GM21723 (cell line): ENCODE measurements at regions not wholly inside any gene's neighbourhood (a gene's known extent, or its start where the extent isn't known, plus 50 kb on each side); places are given as distances from the start of the nearest gene placed in this dataset.
"Not testable (repeated sequence)": the region's sequence is repeated elsewhere in the genome, so short reads cannot be mapped to it uniquely, and the experiment has no call there.

Experiments used
- ATAC-seq: cut with Tn5 transposase; IDR thresholded peaks from one replicate; pipeline ENCODE4 v1.9.1; 2021; ENCODE audit warnings: mild to moderate bottlenecking, moderate library complexity; ENCODE audit not compliant: unreplicated experiment

GRCh38 chr4:3952443-3953139 is 186.4 kb downstream of the ADRA2C start:
- not testable (repeated sequence) for ATAC-seq

DNA sequence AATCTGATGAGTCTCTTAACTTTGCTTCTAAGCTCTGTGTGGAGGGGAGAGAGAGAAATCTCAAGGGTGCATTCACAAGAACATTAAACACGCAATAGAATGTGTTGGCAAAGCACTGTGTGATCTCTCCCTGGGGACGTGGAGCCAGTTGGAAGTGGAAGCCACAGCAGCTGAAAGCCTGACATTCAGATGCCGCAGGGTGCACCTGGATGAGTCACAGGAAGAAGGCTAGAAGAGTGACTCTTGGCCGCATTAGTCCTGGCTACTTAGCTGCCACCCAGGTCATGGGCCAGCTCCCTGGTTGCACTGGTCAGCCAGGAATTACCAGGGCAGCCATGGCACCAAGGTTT is 186.9 kb downstream of the ADRA2C start:
- ATAC-seq: not testable (repeated sequence)

DNA sequence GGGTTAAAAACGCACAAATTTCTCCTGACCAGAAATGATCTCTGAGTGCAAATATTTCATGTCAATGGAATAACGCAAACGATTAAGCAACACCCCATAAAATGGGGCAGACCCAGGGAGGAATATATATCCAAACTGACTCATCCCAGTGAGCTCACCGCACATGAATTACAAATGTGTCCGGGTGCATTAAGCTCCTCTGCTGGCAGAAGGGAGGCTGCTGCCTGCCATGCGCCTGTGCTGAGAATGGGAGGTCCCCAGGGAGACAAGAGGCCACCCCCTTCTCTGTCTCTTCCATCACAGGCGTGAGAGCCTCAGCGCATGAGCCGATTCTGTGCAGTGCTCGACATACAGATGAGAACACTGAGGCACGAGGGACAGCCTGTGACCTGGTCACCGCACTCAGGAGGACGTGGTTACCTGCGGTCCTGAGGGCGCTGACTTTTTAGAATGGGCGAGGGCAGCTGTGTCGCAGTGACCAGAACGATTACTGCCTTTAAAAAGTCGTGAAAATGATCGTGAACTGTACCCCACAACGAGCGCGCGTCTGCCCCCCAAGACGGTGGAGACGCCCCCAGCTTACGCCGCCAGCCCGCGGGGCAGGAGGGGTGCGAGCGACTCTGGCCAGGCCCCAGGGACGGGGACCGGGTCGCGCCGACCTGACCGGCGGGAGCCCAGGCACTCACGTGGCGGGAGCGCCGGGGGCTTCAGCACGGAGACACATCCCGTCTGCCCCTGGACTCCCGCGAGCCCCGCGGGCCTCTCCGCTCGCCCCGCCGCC is 188.5 kb downstream of the ADRA2C start:
- ATAC-seq: peak; percentile 10

DNA sequence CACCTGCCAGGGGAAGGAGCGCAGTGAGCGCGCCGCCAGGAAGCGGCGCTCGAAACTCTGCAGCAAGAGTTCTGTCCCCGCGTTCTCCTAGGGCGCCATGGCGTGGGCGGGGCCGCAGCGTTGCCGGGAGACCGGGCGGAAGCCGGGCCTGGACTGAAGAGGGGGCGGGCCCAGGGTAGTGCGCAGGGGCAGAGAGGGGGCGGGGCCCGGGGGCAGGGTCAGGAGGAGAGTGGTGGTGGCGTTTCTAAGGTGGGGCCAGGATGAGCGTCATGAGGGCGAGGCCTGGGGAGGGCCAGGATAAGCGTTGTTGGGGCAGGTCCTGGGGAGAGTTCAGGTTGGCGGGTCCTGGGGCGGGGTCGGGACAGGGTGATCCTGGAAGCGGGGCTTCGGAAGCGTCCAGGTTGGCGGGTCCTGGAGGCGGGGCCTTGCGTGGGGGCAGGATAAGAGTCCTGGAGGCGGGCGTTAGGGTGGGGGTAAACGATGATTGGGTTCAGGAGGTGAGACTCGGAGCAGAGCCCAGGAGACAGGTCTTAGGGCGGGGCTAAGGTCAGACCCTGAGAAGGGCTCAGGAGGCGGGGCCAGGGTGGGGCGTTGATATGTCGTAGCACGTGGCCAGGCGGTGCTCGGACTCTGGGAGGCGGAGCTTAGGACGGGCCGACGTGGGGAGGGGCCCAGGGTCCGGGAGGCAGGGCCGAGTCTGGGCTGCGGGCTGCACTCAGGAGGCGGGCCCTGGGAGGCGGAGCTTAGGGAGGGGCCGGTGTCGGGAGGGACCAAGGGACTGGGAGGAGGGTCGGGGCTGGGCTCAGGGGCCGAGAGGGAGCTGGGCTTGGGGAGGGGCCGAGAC is 189.4 kb downstream of the ADRA2C start:
- ATAC-seq: peak; percentile 100

DNA sequence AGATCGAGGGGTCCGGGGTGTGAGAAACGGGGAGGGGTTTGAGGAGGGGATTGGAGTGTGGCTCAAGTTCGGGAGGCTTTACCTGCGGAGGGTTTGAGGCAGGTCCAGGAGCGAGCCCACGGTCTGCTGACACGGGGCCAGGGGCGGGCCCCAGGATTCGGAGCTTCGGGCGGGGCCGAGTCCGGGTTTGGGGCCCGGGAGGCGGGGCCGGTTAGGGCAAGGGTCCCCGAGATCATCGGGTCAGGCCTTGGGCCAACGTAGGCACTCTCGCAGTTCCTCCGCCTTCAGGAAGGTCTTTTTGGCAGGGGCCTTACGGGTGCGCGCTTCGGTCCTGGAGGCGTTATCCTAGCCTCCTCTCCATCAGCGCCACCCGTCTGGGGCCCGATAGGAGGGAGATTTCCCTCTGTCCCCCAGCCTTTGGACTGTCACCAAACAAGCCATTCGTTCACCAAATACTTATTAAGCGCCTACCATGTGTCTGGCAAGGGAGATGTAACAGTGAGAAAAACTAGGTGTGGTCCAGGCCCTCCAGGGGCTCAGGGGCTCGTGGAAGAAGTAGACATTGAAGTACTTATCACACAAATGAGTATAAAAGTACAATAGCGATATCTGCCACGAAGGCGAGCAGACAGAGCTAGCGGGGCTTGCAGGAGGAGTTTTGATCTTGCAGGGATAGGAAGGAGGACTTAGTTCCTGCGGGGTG is 190.1 kb downstream of the ADRA2C start:
- not testable (repeated sequence) for ATAC-seq

DNA sequence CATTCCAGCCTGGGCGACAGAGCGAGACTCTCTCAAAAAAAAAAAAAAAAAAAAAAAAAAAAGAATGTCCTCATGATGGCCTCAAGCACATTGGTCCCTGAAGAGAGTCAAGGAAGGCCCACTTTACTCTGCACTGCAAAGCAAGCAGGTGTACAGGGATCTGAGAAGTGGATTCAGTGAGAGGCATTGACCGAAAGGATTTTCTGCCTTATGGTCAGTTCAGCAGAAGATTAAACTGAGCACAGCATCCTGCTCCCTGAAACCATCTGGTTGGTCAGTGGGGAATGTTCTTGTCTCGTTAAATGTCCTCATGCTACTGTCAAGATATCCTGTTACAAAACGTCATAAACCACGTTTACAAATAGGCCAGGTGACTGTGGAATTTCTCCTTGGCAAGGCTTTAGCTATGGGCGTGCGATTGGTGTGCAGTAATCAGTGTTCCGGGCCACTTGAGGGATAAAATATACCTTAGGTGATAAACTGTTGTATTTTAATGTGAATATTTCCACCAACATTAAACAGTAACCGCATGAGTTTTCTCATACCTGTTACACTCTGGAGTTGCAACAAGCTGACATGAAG is 195.0 kb downstream of the ADRA2C start:
- not testable (repeated sequence) for ATAC-seq

GRCh38 chr4:3964572-3965278 is 198.5 kb downstream of the ADRA2C start:
- not testable (repeated sequence) for ATAC-seq

GRCh38 chr4:3967204-3967603 is 201.0 kb downstream of the ADRA2C start:
- ATAC-seq: not testable (repeated sequence)

GRCh38 chr4:3972626-3973025 is 206.4 kb downstream of the ADRA2C start:
- ATAC-seq: not testable (repeated sequence)

DNA sequence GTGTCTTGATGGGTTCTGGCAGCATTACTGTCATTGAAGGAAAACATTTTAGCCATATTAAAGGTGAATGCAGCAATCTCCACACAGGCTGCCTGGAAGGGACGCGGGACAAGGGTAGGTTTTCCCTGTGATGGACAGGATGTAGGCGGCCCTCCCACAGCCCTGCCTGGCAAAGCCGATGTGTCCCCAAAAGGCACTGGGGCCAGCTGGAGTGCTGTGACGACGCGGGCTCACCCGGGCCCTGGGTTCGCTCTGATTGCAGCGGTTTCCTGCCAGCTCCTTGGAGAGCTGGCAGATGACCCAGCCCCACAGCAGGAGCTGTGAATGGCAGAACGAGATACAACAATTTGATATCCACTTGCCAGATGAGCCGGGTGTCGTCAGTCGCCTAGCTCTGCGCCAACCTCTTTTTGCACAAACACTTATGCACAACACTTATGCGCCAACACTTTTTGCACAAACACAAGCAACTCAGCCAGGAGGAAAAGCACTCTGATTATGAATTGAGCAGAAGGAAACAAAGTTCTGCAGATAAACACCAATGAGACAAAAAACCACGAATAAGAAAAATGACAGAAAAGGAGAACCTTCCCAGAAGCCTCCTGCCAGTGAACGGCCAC is 207.5 kb downstream of the ADRA2C start:
- ATAC-seq: not testable (repeated sequence)

DNA sequence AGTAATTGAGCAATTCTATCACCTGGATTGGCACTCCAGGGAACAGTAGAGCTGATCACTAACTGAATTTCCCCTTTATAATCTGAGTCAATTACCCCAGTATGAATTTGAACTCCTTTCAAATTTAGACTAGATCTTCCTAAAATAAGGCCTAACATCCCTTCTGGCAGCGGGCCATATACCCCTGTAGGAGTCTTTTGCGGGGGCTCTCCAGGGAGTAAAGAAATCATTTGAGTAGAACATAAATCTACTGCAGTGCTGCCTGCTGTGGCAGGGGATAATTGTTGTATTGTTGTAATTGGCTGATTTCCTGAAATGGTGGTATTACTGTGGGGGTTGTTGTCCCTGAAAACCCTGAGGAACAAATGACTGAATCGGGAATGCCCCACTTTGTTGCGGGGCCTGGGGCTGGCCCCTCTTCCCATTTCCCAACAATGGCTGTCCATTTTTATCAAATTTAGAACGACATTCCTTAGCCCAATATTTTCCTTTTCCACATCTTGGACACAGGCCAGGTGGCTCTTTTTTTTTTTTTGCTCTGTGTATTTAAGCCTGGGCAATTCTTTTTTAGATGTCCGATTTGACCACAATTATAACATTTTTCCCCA is 217.4 kb downstream of the ADRA2C start:
- ATAC-seq: not testable (repeated sequence)

GRCh38 chr4:3984796-3985195 is 218.6 kb downstream of the ADRA2C start:
- ATAC-seq: not testable (repeated sequence)

DNA sequence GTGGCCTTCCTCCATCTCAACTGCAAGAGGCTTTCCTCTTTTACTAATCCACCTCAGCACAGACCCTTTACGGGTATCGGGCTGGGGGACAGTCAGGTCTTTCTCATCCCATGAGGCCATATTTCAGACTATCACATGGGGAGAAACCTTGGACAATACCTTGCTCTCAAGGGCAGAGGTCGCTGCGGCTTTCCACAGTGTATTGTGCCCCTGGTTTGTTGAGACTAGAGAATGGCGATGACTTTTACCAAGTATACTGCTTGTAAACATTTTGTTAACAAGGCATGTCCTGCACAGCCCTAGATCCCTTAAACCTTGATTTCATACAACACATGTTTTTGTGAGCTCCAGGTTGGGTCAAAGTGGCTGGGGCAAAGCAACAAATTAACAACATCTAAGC is 220.2 kb downstream of the ADRA2C start:
- not testable (repeated sequence) for ATAC-seq

- ATAC-seq: not testable (repeated sequence)
These were observed 229.3 kb downstream of the OTOP1 start for GRCh38 chr4:3997386-3997785.

GRCh38 chr4:4004036-4004435 is 222.7 kb downstream of the OTOP1 start:
- not testable (repeated sequence) for ATAC-seq

GRCh38 chr4:4004702-4005101 is 222.0 kb downstream of the OTOP1 start:
- not testable (repeated sequence) for ATAC-seq

GRCh38 chr4:4006356-4006755 is 220.4 kb downstream of the OTOP1 start:
- not testable (repeated sequence) for ATAC-seq

DNA sequence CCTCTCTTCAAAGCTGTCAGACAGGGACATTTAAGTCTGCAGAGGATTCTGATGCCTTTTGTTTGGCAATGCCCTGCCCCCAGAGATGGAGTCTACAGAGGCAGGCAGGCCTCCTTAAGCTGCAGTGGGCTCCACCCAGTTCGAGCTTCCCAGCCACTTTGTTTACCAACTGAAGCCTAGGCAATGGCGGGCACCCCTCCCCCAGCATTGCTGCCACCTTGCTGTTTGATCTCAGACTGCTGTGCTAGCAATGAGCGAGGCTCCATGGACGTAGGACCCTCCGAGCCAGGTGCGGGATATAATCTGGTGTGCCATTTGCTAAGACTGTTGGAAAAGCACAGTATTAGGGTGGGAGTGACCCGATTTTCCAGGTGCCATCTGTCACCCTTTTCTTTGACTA is 207.7 kb downstream of the OTOP1 start:
- not testable (repeated sequence) for ATAC-seq

DNA sequence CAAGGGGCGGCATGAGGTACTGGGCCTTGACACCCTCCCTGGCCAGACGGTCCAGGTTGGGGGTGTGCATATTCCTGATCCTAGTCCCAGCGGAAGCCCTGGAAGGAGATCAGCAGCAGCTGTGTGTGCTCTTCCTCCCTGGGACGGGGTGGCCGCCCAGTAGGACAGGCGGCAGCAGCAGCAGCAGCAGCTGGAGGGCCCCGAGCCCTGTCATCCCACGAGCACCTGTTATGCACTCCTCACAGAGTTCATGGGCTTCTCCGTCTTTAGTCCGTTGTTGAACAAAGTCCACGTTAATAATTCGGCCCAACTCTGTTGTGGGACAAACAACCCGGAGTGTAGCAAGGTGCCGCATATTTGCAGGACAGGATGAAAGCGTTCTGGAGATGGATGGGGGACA is 205.6 kb downstream of the OTOP1 start:
- not testable (repeated sequence) for ATAC-seq
